ENCODE measurements at regions not wholly inside any gene's neighbourhood (a gene's known extent, or its start where the extent isn't known, plus 50 kb on each side); places are given as distances from the start of the nearest gene placed in this dataset.
A peak's percentile ranks its signal among the peaks of the same experiment; 100 is the strongest.

- no peak for DNase-seq
Measured at GRCh38 chr4:189048119-189048518, 892.6 kb upstream of the FRG1 start.

GRCh38 chr4:189049682-189050081 lies 891.0 kb upstream of the FRG1 start:
- DNase-seq, result no peak

- no peak for DNase-seq
Measured at GRCh38 chr4:189050643-189051042, 890.0 kb upstream of the FRG1 start.

GRCh38 chr4:189053621-189054020 lies 887.1 kb upstream of the FRG1 start:
- DNase-seq, result no peak

GRCh38 chr4:189060104-189060503 lies 880.6 kb upstream of the FRG1 start:
- no peak for DNase-seq

GRCh38 chr4:189062047-189062820 lies 878.4 kb upstream of the FRG1 start:
- DNase-seq, result no peak

GRCh38 chr4:189069772-189070171 lies 870.9 kb upstream of the FRG1 start:
- no peak for DNase-seq

GRCh38 chr4:189071241-189071640 lies 869.4 kb upstream of the FRG1 start:
- DNase-seq, result no peak

GRCh38 chr4:189073739-189074138 lies 866.9 kb upstream of the FRG1 start:
- no peak for DNase-seq

- no peak for DNase-seq
Measured at GRCh38 chr4:189081826-189082225, 858.8 kb upstream of the FRG1 start.

- DNase-seq, result no peak
Measured at GRCh38 chr4:189083769-189084168, 856.9 kb upstream of the FRG1 start.

- no peak for DNase-seq
Measured at GRCh38 chr4:189084671-189085070, 856.0 kb upstream of the FRG1 start.

GRCh38 chr4:189087971-189088370 lies 852.7 kb upstream of the FRG1 start:
- DNase-seq, result no peak

GRCh38 chr4:189088780-189089179 lies 851.9 kb upstream of the FRG1 start:
- DNase-seq, result no peak

GRCh38 chr4:189090174-189090814 lies 850.4 kb upstream of the FRG1 start:
- DNase-seq, result peak; percentile 42

GRCh38 chr4:189092581-189092980 lies 848.1 kb upstream of the FRG1 start:
- DNase-seq, result peak; percentile 16

GRCh38 chr4:189096108-189096507 lies 844.6 kb upstream of the FRG1 start:
- DNase-seq, result no peak

GRCh38 chr4:189096717-189097116 lies 844.0 kb upstream of the FRG1 start:
- DNase-seq, result no peak

- no peak for DNase-seq
Measured at GRCh38 chr4:189098932-189099696, 841.6 kb upstream of the FRG1 start.

- DNase-seq, result no peak
Measured at GRCh38 chr4:189113389-189113888, 827.2 kb upstream of the FRG1 start.

- DNase-seq, result no peak
Measured at GRCh38 chr4:189117426-189117825, 823.2 kb upstream of the FRG1 start.

GRCh38 chr4:189121336-189121735 lies 819.3 kb upstream of the FRG1 start:
- DNase-seq, result no peak

- DNase-seq, result peak; percentile 65
Measured at GRCh38 chr4:189124149-189124758, 816.4 kb upstream of the FRG1 start.
